KBM-7 (cell line): ENCODE measurements at regions not wholly inside any gene's neighbourhood (a gene's known extent, or its start where the extent isn't known, plus 50 kb on each side); places are given as distances from the start of the nearest gene placed in this dataset.
"Not testable (repeated sequence)": the region's sequence is repeated elsewhere in the genome, so short reads cannot be mapped to it uniquely, and the experiment has no call there.

Source experiments
- DNase-seq: peaks from one replicate; pipeline ENCODE4 v3.0.0-alpha.2; 2015
- in situ Hi-C: fragments of 300-500 bp; cut with MboI; formaldehyde crosslinking; loops from 2 replicates; pipeline ENCODE4 v1.14.3; 2020; ENCODE audit warnings: low sequenced_read_pairs, low pct_unique_long_range_greater_than_20kb, mixed read lengths

DNA sequence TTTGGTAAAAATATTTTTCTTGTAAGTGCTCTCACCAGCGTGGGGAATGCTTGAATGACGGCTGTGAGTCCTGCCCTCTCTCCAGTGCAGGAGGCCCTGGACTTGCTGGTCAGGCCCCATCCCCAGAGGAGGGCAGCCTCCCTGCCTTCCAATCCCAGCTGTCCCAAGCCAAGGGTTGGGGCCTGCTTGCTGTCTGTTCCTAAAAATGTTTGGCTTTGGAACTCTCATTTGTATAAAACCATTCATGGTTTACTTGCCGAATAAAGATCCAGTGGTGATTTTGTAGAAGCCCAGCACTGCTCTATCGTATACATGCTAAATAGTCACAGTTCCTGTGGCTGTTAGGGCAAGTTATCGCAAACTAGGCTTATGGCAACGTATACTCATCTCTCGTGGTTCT, 121.7 kb downstream of the GLRX3 start:
- in situ Hi-C loops, result no loop called here
- no peak for DNase-seq

DNA sequence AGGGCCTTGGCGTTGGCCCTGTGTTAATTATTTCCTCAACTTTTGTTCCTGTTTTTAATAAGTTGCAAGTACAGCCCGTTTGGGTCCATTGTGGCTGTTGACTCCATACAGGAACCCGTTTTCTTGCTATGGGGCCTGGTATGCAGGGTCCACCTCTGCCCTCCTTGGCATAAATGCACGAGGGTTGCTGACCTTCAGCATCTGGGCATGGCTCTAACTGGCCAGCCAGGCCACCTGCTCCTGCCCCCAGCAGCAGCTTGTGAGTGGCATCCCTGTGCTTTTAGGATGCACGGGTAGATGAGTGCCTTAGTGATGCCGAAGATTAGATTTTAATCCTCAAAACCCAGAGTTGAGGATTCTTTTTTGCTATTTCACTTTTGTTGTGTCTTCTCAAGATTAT, 123.2 kb downstream of the GLRX3 start:
- in situ Hi-C loops, result no loop called here

DNA sequence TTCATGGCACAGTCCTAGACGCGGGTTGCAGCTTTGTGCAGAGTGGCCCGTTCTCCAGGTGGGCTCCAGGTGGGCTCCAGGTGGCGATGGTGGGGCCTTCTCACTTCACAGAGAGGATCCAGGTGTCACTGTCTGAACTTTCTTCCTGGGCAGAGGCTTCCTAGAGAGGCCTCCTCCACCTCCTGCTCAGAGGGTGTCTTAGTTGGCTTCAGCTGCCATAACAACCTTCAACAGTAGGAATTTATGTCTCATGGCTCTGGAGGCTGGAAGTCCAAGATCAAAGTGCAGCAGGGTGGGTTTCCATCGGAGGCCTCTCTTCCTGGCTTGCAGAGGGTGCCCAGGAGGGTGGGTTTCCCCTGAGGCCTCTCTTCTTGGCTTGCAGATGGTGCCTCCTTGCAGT, 125.1 kb downstream of the GLRX3 start:
- in situ Hi-C loops, result no loop called here
- DNase-seq, result no peak

More for the DNA sequence above, 123.2 kb downstream of the GLRX3 start:
- DNase-seq, result no peak

GRCh38 chr10:130261766-130262165, 125.6 kb downstream of the GLRX3 start:
- in situ Hi-C loops, result no loop called here
- DNase-seq, result no peak

- in situ Hi-C loops, result no loop called here
- no peak for DNase-seq
Observed at GRCh38 chr10:130263289-130263688, 127.1 kb downstream of the GLRX3 start.

GRCh38 chr10:130265542-130265941, 129.4 kb downstream of the GLRX3 start:
- DNase-seq, result no peak
- in situ Hi-C loops, result no loop called here

- in situ Hi-C loops, result no loop called here
- DNase-seq, result peak; percentile 2
Observed at GRCh38 chr10:130282492-130283218, 146.5 kb downstream of the GLRX3 start.

DNA sequence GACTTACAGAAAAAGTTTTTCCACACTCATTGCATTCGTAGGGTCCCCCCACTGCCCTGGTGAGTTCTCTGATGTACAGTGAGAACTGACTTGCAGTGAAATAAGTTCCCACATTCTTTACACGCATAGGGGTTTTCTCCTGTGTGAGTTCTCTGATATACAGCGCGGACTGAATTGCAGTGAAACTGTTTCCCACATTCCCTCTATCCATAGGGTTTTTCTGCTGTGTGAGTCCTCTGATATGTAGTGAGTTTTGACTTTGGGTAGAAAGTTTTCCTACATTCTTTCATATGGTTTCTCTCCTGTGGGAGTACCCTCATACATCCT, 147.0 kb downstream of the GLRX3 start:
- in situ Hi-C loops, result no loop called here

GRCh38 chr10:130295761-130296160, 159.6 kb downstream of the GLRX3 start:
- in situ Hi-C loops, DNase-seq: not testable (repeated sequence)

More for the DNA sequence above, 147.0 kb downstream of the GLRX3 start:
- no peak for DNase-seq

- DNase-seq, result no peak
- in situ Hi-C loops, result no loop called here
Observed at GRCh38 chr10:130300608-130301020, 164.4 kb downstream of the GLRX3 start.

- in situ Hi-C loops, result no loop called here
- DNase-seq, result no peak
Observed at GRCh38 chr10:130301021-130301892, 165.1 kb downstream of the GLRX3 start.

GRCh38 chr10:130326954-130327353, 190.8 kb downstream of the GLRX3 start:
- in situ Hi-C loops, result no loop called here
- DNase-seq, result no peak

GRCh38 chr10:130329792-130330191, 193.6 kb downstream of the GLRX3 start:
- in situ Hi-C loops, result no loop called here
- no peak for DNase-seq

DNA sequence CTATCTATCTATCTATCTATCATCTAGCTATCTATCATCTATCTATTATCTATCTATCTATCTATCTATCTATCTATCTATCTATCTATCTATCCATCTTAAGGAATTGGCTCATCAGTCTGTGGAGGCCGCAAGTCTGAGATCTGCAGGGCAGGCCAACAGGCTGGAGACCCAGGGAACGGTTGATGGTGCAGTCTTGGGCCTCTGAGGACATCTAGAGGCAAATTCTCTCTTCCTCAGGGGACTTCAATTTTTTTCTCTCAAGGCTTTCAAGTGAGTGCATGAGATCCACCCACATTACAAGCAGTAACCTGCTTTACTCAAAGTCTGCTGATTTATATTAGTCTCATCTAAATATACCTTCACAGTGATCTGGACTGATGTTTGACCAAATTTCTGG, 197.0 kb downstream of the GLRX3 start:
- in situ Hi-C loops, result no loop called here
- peak; percentile 3 for DNase-seq

GRCh38 chr10:130335336-130335735, 199.1 kb downstream of the GLRX3 start:
- in situ Hi-C loops, result no loop called here
- no peak for DNase-seq

DNA sequence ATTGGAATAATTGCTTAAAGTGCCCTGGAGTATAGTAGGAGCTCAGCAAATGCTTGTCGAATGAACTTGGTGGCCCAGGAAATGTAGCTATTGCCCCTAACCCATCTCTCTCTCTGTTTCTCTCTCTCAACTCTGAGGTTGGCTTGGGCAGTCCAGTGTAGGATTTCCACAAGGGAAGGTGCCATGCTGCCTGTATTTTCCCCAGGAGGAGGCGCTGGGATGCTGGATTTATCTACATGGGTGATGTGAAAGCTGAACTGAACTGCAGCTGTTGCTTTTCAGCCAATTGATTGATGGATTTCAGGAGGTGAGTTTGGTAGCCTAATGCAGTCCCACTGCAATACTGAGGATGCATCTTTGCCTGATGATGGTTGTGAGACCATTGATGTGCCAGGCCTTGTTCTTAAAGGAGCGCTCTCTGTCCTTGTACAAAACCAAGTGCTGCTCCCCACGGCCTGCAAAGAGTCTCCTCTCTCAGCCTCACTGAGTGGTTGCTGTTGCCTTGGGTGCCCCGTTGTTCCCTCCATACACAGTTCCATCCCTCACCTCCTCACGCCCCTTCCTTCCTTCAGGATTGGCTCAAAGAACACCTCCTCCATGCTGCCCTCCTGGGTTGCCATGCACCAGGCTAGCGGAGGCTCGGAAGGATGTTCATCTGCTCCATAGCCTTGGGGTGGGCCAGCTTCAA, 200.6 kb downstream of the GLRX3 start:
- in situ Hi-C loops, result no loop called here
- DNase-seq, result no peak

- in situ Hi-C loops, result no loop called here
Observed at GRCh38 chr10:130337305-130337640, 201.1 kb downstream of the GLRX3 start.

GRCh38 chr10:130337696-130338635, 201.8 kb downstream of the GLRX3 start:
- in situ Hi-C loops, result no loop called here
- no peak for DNase-seq

More at GRCh38 chr10:130337305-130337640, 201.1 kb downstream of the GLRX3 start:
- no peak for DNase-seq

GRCh38 chr10:130338636-130339024, 202.4 kb downstream of the GLRX3 start:
- in situ Hi-C loops, result no loop called here
- DNase-seq, result no peak
